ENCODE measurements at regions not wholly inside any gene's neighbourhood (a gene's known extent, or its start where the extent isn't known, plus 50 kb on each side); places are given as distances from the start of the nearest gene placed in this dataset.

GRCh38 chr15:39474657-39475056 is 106.2 kb upstream of the THBS1 start:
- DNase-seq = no peak
- Histone ChIP-seq H3K9me3 (ENCODE audit: control insufficient read depth in 1 of 2, insufficient read depth in 1 of 2, low read length in 2 of 2) (no peaks in the 10 kb centered on the region), H3K36me3 (ENCODE audit: insufficient read depth, low read length) (no peaks in the 10 kb centered on the region), H3K27ac (ENCODE audit: low read depth in 1 of 2, low read length in 2 of 2) (no peak overlapping the region), H3K27me3 (ENCODE audit: control insufficient read depth in 1 of 2, insufficient read depth in 2 of 2, low read length in 2 of 2) (no peaks in the 10 kb centered on the region), H3K4me3 (ENCODE audit: low read length) (no peak overlapping the region), H3K4me1 (ENCODE audit: insufficient read depth, low read length) (no peaks in the 10 kb centered on the region)
- Mint-ChIP-seq H3K4me1 (ENCODE audit: low read depth) (no peaks in the 10 kb centered on the region), H3K27ac (no peak overlapping the region), H3K36me3 (ENCODE audit: low read depth) (no peaks in the 10 kb centered on the region), H3K27me3 (no peaks in the 10 kb centered on the region), H3K4me3 (no peak overlapping the region), H3K9me3 (no peaks in the 10 kb centered on the region)
- CTCF ChIA-PET = no interaction called here
- intact Hi-C loops (cut with DNase I, micrococcal nuclease) = no loop called here
- no peak for TF ChIP-seq CTCF (IDR thresholded peaks at IDR 0.05)
- ATAC-seq (ENCODE audit: poor library complexity) = no peak
- POLR2A ChIA-PET = no interaction called here

- Mint-ChIP-seq H3K4me1 (ENCODE audit: low read depth) (no peaks in the 10 kb centered on the region), H3K36me3 (ENCODE audit: low read depth) (no peaks in the 10 kb centered on the region), H3K27ac (no peak overlapping the region), H3K27me3 (no peaks in the 10 kb centered on the region), H3K4me3 (no peak overlapping the region), H3K9me3 (no peaks in the 10 kb centered on the region)
- ATAC-seq (ENCODE audit: poor library complexity) (no peak), DNase-seq (no peak)
- intact Hi-C loops (cut with DNase I, micrococcal nuclease) = no loop called here
- no peaks in the 10 kb centered on the region for H3K9me3 ChIP-seq (ENCODE audit: control insufficient read depth in 1 of 2, insufficient read depth in 1 of 2, low read length in 2 of 2)
- no peaks in the 10 kb centered on the region for H3K36me3 ChIP-seq (ENCODE audit: insufficient read depth, low read length)
- TF ChIP-seq CTCF (IDR thresholded peaks at IDR 0.05) = no peak
- CTCF ChIA-PET = no interaction called here
- POLR2A ChIA-PET = no interaction called here
- no peak overlapping the region for H3K4me3 ChIP-seq (ENCODE audit: low read length)
- H3K27ac ChIP-seq (ENCODE audit: low read depth in 1 of 2, low read length in 2 of 2) = no peak overlapping the region
- H3K4me1 ChIP-seq (ENCODE audit: insufficient read depth, low read length) = no peaks in the 10 kb centered on the region
- no peaks in the 10 kb centered on the region for H3K27me3 ChIP-seq (ENCODE audit: control insufficient read depth in 1 of 2, insufficient read depth in 2 of 2, low read length in 2 of 2)
Measured at GRCh38 chr15:39478996-39479395, 101.9 kb upstream of the THBS1 start.

GRCh38 chr15:39479911-39480310 is 101.0 kb upstream of the THBS1 start:
- H3K4me1 Mint-ChIP-seq (ENCODE audit: low read depth) = no peaks in the 10 kb centered on the region
- DNase-seq (peak in 1 of 14 experiments; percentile 13), ATAC-seq (ENCODE audit: poor library complexity) (no peak)
- H3K4me1 ChIP-seq (ENCODE audit: insufficient read depth, low read length) = no peaks in the 10 kb centered on the region
- no peaks in the 10 kb centered on the region for H3K36me3 ChIP-seq (ENCODE audit: insufficient read depth, low read length)
- no peaks in the 10 kb centered on the region for H3K27me3 ChIP-seq (ENCODE audit: control insufficient read depth in 1 of 2, insufficient read depth in 2 of 2, low read length in 2 of 2)
- no peaks in the 10 kb centered on the region for H3K36me3 Mint-ChIP-seq (ENCODE audit: low read depth)
- H3K4me3 ChIP-seq (ENCODE audit: low read length) = no peak overlapping the region
- POLR2A ChIA-PET = no interaction called here
- no peak for TF ChIP-seq CTCF (IDR thresholded peaks at IDR 0.05)
- intact Hi-C loops (cut with DNase I, micrococcal nuclease) = no loop called here
- no peaks in the 10 kb centered on the region for H3K27me3 Mint-ChIP-seq
- H3K4me3 Mint-ChIP-seq = no peak overlapping the region
- CTCF ChIA-PET = no interaction called here
- H3K9me3 Mint-ChIP-seq = no peaks in the 10 kb centered on the region
- H3K9me3 ChIP-seq (ENCODE audit: control insufficient read depth in 1 of 2, insufficient read depth in 1 of 2, low read length in 2 of 2) = no peaks in the 10 kb centered on the region
- H3K27ac ChIP-seq (ENCODE audit: low read depth in 1 of 2, low read length in 2 of 2) = no peak overlapping the region
- H3K27ac Mint-ChIP-seq = no peak overlapping the region

Measured in CD4-positive, alpha-beta T cell (primary cell).